Astrocyte of the spinal cord (primary cell): ENCODE measurements at regions not wholly inside any gene's neighbourhood (a gene's known extent, or its start where the extent isn't known, plus 50 kb on each side); places are given as distances from the start of the nearest gene placed in this dataset.
"Not testable (repeated sequence)": the region's sequence is repeated elsewhere in the genome, so short reads cannot be mapped to it uniquely, and the experiment has no call there.

ENCODE experiments used
- DNase-seq: peaks from one replicate; pipeline ENCODE4 v3.0.0; 2011; ENCODE audit warnings: low read depth, low spot score
- H3K4me3 ChIP-seq: 2 replicates; pipeline ENCODE4 v1.5.1; 2011; ENCODE audit warnings: low read depth, mild to moderate bottlenecking, low read length, moderate library complexity
- CTCF ChIP-seq: IDR thresholded peaks from 2 replicates; pipeline ENCODE4 v1.5.1; 2012; ENCODE audit warnings: low read depth, mild to moderate bottlenecking, low read length, inconsistent platforms
- in situ Hi-C: cut with HindIII; loops from 2 replicates; pipeline ENCODE4 v1.10.0; 2017; ENCODE audit warnings: low sequenced_read_pairs

GRCh38 chr10:44573821-44574220, 188.9 kb upstream of the CXCL12 start:
- H3K4me3 ChIP-seq = no peak overlapping the region
- no peak for TF ChIP-seq CTCF
- in situ Hi-C loops = no loop called here
- DNase-seq = no peak

- no peak for DNase-seq
- no peak for TF ChIP-seq CTCF
- in situ Hi-C loops = no loop called here
- no peak overlapping the region for H3K4me3 ChIP-seq
Measured at GRCh38 chr10:44574596-44575480, 189.9 kb upstream of the CXCL12 start.

DNA sequence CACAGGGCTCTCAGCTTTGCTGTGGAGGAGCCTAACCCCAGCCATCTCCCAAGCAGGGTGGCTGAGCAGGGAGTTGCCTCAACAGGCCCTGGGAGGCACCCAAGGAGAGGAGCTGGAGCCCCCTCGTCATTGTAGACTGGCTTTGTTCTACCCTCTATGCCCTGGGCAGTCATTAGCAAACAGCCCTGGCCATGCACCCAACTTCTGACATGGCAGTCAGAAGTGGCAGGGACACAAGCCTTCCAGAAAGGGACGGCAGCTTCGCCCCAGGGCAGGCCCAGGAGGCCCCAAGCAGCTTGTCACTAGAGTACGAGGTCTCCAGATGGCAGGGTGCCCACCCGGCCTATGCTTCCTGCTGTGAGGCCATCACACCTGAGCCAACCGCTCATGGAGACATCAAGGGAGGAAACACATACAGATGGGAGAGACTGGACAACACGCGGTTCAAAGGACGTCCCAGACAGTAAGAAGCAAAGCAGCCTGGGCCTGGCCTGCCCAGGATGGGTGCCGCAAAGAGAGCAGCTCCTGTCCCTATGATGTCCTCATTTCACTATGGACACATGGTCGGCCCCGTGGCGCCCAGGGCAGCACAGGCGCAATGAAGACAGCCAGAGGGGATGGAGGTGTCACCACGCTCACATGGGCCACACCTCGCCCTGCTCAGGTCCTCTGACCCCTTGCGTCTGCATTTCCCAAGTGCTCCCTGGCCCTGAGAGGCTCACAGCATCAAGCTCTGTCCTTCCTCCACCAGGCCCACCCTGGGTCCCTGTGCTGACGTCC, 190.9 kb upstream of the CXCL12 start:
- no peak overlapping the region for H3K4me3 ChIP-seq
- in situ Hi-C loops = no loop called here
- DNase-seq = no peak
- no peak for TF ChIP-seq CTCF

DNA sequence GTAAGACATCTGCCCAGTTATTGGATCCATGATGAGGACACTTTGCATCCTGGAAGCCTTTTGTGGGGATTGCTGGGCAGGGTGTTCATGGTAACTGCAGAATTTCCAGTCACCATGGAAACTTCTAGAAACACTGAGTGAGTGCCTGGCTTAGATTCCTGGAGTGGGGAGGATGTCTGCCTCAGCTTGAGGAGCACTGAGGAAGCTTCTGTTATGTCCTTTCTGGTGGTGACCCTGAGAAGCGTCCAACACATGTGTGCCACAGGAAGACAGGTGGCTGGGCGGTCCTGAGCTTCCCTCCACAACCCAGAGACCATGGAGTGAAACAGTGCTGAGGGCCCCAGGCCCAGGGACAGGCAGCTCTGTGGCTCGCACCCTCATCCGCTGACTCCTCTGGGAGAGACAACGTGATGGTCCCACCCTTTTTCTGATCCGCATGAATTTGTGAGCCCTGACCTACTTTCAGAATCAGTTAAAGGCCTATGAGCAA, 191.8 kb upstream of the CXCL12 start:
- DNase-seq = peak; percentile 8
- in situ Hi-C loops = no loop called here
- TF ChIP-seq CTCF = no peak
- no peak overlapping the region for H3K4me3 ChIP-seq

DNA sequence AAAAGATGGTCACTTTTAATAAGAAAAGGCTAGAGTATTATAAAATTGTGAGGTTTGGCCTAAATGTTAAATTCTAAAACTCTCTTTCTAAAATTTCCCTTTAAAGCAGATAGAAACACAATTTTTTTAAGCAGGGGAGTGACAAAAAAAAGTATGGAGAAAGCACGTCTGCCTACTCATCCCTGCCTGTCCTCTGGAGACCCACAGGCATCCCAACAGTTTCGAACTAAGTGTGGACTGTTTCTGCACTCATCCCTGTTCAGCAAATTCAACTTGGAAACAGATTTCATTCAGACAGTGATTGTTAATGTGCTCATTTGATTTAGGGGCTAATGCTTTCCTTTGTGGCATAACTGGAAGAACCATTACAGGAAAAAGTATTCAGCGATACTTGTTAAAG, 192.6 kb upstream of the CXCL12 start:
- in situ Hi-C loops = no loop called here
- DNase-seq = no peak
- H3K4me3 ChIP-seq = no peak overlapping the region
- TF ChIP-seq CTCF = no peak

DNA sequence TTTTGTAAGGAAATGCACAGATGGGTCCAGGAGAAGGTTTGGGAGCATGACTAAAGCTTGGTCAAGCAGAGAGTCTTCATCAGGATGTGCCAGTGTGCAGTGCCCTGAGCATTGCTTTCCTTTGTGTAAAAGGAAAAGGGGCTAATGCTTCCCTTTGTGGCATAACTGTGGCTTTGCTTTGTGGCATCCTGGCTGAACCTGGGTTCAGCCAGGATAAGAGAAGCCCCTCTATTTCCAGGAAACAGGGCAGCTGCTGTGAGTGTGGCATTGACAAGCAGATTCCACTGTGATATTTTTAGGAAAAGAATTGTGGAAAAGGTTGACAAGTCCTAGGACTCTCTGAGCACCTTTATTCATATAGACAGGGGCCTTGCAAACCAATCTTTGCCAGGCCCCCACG, 193.4 kb upstream of the CXCL12 start:
- TF ChIP-seq CTCF = no peak
- in situ Hi-C loops = no loop called here
- DNase-seq = no peak
- H3K4me3 ChIP-seq = no peak overlapping the region

DNA sequence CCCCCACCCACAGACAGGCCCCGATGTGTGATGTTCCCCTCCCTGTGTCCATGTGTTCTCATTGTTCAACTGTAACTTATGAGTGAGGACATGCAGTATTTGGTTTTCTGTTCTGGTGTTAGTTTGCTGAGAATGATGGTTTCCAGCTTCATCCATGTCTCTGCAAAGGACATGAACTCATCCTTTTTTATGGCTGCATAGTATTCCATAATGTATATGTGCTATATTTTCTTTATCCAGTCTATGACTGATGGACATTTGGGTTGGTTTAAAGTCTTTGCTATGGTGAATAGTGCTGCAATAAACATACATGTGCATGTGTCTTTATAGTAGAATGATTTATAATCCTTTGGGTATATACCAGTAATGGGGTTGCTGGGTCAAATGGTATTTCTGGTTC, 194.1 kb upstream of the CXCL12 start:
- DNase-seq, H3K4me3 ChIP-seq, in situ Hi-C loops: not testable (repeated sequence)
